Nephron progenitor cell (in vitro differentiated cells): ENCODE measurements at regions not wholly inside any gene's neighbourhood (a gene's known extent, or its start where the extent isn't known, plus 50 kb on each side); places are given as distances from the start of the nearest gene placed in this dataset.
"Not testable (repeated sequence)": the region's sequence is repeated elsewhere in the genome, so short reads cannot be mapped to it uniquely, and the experiment has no call there.

Experiments
- DNase-seq: peaks from one replicate; pipeline ENCODE4 v3.0.0; 2021
- H3K27ac Mint-ChIP-seq: 2 replicates; pipeline ENCODE4 v1.8.0; 2021; ENCODE audit warnings: mild to moderate bottlenecking, moderate library complexity, mixed read lengths
- H3K27me3 Mint-ChIP-seq: 2 replicates; pipeline ENCODE4 v1.8.0; 2021; ENCODE audit warnings: mild to moderate bottlenecking, low read depth, mixed read lengths; ENCODE audit not compliant: poor library complexity
- H3K36me3 Mint-ChIP-seq: 2 replicates; pipeline ENCODE4 v1.8.0; 2021; ENCODE audit warnings: low read depth, mixed read lengths
- H3K4me1 Mint-ChIP-seq: 2 replicates; pipeline ENCODE4 v1.8.0; 2021; ENCODE audit warnings: mixed read lengths
- H3K4me3 Mint-ChIP-seq: 2 replicates; pipeline ENCODE4 v1.8.0; 2021; ENCODE audit warnings: mild to moderate bottlenecking, moderate library complexity, mixed read lengths
- H3K9me3 Mint-ChIP-seq: 2 replicates; pipeline ENCODE4 v1.8.0; 2021; ENCODE audit warnings: mild to moderate bottlenecking, moderate library complexity, mixed read lengths
- CTCF ChIP-seq: fragments of 200-600 bp; sonication (generic); IDR thresholded peaks from 2 replicates; pipeline ENCODE4 v1.5.0; 2021; ENCODE audit warnings: antibody characterized with exemption

- Mint-ChIP-seq H3K27ac (peak overlapping the region; percentile 50), H3K4me1 (peaks cover 28% of the 10 kb centered on the region), H3K27me3 (peaks cover 13% of the 10 kb centered on the region), H3K4me3 (no peak overlapping the region), H3K9me3 (no peaks in the 10 kb centered on the region), H3K36me3 (no peaks in the 10 kb centered on the region)
- TF ChIP-seq CTCF: no peak
- no peak for DNase-seq
Observed at GRCh38 chr1:68812333-68812732, 315.5 kb upstream of the DEPDC1 start.

- H3K36me3 Mint-ChIP-seq: no peaks in the 10 kb centered on the region
- TF ChIP-seq CTCF: no peak
- no peak overlapping the region for H3K27ac Mint-ChIP-seq
- no peaks in the 10 kb centered on the region for H3K9me3 Mint-ChIP-seq
- peaks cover 28% of the 10 kb centered on the region for H3K4me1 Mint-ChIP-seq
- no peak overlapping the region for H3K4me3 Mint-ChIP-seq
- DNase-seq: no peak
- peaks cover 14% of the 10 kb centered on the region for H3K27me3 Mint-ChIP-seq
Observed at GRCh38 chr1:68814067-68814466, 317.2 kb upstream of the DEPDC1 start.

GRCh38 chr1:68815632-68816031, 318.8 kb upstream of the DEPDC1 start:
- no peak overlapping the region for H3K4me3 Mint-ChIP-seq
- DNase-seq: no peak
- peaks cover 14% of the 10 kb centered on the region for H3K27me3 Mint-ChIP-seq
- TF ChIP-seq CTCF: no peak
- no peaks in the 10 kb centered on the region for H3K36me3 Mint-ChIP-seq
- peaks cover 28% of the 10 kb centered on the region for H3K4me1 Mint-ChIP-seq
- H3K9me3 Mint-ChIP-seq: no peaks in the 10 kb centered on the region
- H3K27ac Mint-ChIP-seq: no peak overlapping the region

GRCh38 chr1:68817505-68818210, 320.8 kb upstream of the DEPDC1 start:
- H3K36me3 Mint-ChIP-seq, H3K4me3 Mint-ChIP-seq, DNase-seq, H3K27ac Mint-ChIP-seq, H3K9me3 Mint-ChIP-seq: not testable (repeated sequence)
- Mint-ChIP-seq H3K4me1 (peaks cover 19% of the 10 kb centered on the region), H3K27me3 (peaks cover 14% of the 10 kb centered on the region)

GRCh38 chr1:68819190-68819829, 322.4 kb upstream of the DEPDC1 start:
- Mint-ChIP-seq H3K4me1 (peaks cover 6% of the 10 kb centered on the region), H3K27me3 (peaks cover 7% of the 10 kb centered on the region), H3K27ac (no peak overlapping the region), H3K4me3 (no peak overlapping the region), H3K9me3 (no peaks in the 10 kb centered on the region), H3K36me3 (no peaks in the 10 kb centered on the region)
- no peak for DNase-seq
- TF ChIP-seq CTCF: peak; percentile 48

GRCh38 chr1:68820151-68820550, 323.3 kb upstream of the DEPDC1 start:
- no peak for DNase-seq
- Mint-ChIP-seq H3K36me3 (no peaks in the 10 kb centered on the region), H3K9me3 (no peaks in the 10 kb centered on the region), H3K4me3 (no peak overlapping the region), H3K4me1 (no peaks in the 10 kb centered on the region), H3K27ac (no peak overlapping the region), H3K27me3 (peaks cover 7% of the 10 kb centered on the region)
- TF ChIP-seq CTCF: no peak
